Right atrium auricular region (tissue), 2 donors: ENCODE measurements at regions not wholly inside any gene's neighbourhood (a gene's known extent, or its start where the extent isn't known, plus 50 kb on each side); places are given as distances from the start of the nearest gene placed in this dataset.

Experiments used
- DNase-seq: peaks from one replicate; pipeline ENCODE4 v3.0.0-alpha.2; 2019; ENCODE audit warnings: low spot score
- H3K27ac ChIP-seq, 2 donors: fragments of 200-600 bp; sonication (generic); 1 replicate in 1 of 2; 2 replicates in 1 of 2; pipeline ENCODE4 v1.5.1; 2016 to 2019
- H3K27me3 ChIP-seq, 2 donors: fragments of 200-600 bp; sonication (generic); one replicate each; pipeline versions ENCODE4 v1.5.1 to v1.6.0; 2017 to 2019
- H3K36me3 ChIP-seq: fragments of 200-600 bp; sonication (generic); one replicate; pipeline ENCODE4 v1.5.1; 2016
- H3K4me1 ChIP-seq, 2 donors: fragments of 200-600 bp; sonication (generic); one replicate each; pipeline versions ENCODE4 v1.5.1 to v1.6.0; 2017 to 2019
- H3K4me3 ChIP-seq, 2 donors: fragments of 200-600 bp; sonication (generic); 1 replicate in 1 of 2; 2 replicates in 1 of 2; pipeline ENCODE4 v1.5.1; 2017 to 2019; ENCODE audit warnings: mild to moderate bottlenecking in 1 of 2, moderate library complexity in 1 of 2
- H3K9me3 ChIP-seq, 2 donors: fragments of 200-600 bp; sonication (generic); one replicate each; pipeline ENCODE4 v1.5.1; 2019
- CTCF ChIP-seq, 2 donors: fragments of 200-600 bp; sonication (generic); IDR thresholded peaks; one replicate each; pipeline ENCODE4 v1.5.1; 2019; ENCODE audit warnings: antibody characterized with exemption in 2 of 2

GRCh38 chr12:88646824-88647223 is 66.6 kb upstream of the KITLG start:
- H3K36me3 ChIP-seq, result no peaks in the 10 kb centered on the region
- no peaks in the 10 kb centered on the region for H3K9me3 ChIP-seq
- no peaks in the 10 kb centered on the region for H3K27me3 ChIP-seq
- H3K27ac ChIP-seq, result no peak overlapping the region
- no peaks in the 10 kb centered on the region for H3K4me1 ChIP-seq
- no peak for DNase-seq
- H3K4me3 ChIP-seq, result no peak overlapping the region
- TF ChIP-seq CTCF (IDR thresholded peaks at IDR 0.05), result no peak

GRCh38 chr12:88645816-88646215 is 65.5 kb upstream of the KITLG start:
- no peak for DNase-seq
- Histone ChIP-seq H3K4me3 (no peak overlapping the region), H3K36me3 (no peaks in the 10 kb centered on the region), H3K27ac (no peak overlapping the region), H3K9me3 (no peaks in the 10 kb centered on the region), H3K4me1 (no peaks in the 10 kb centered on the region), H3K27me3 (no peaks in the 10 kb centered on the region)
- no peak for TF ChIP-seq CTCF (IDR thresholded peaks at IDR 0.05)

GRCh38 chr12:88644946-88645702 is 64.9 kb upstream of the KITLG start:
- no peaks in the 10 kb centered on the region for H3K9me3 ChIP-seq
- H3K4me1 ChIP-seq, result no peaks in the 10 kb centered on the region
- no peak overlapping the region for H3K27ac ChIP-seq
- no peaks in the 10 kb centered on the region for H3K27me3 ChIP-seq
- DNase-seq, result no peak
- H3K4me3 ChIP-seq, result no peak overlapping the region
- TF ChIP-seq CTCF (IDR thresholded peaks at IDR 0.05), result no peak
- no peaks in the 10 kb centered on the region for H3K36me3 ChIP-seq

GRCh38 chr12:88643685-88644084 is 63.4 kb upstream of the KITLG start:
- Histone ChIP-seq H3K4me3 (no peak overlapping the region), H3K9me3 (no peaks in the 10 kb centered on the region), H3K4me1 (peaks cover 0 to 6% of the 10 kb centered on the region in 2 donors), H3K27me3 (no peaks in the 10 kb centered on the region), H3K36me3 (no peaks in the 10 kb centered on the region), H3K27ac (no peak overlapping the region)
- DNase-seq, result no peak
- TF ChIP-seq CTCF (IDR thresholded peaks at IDR 0.05), result no peak

- no peaks in the 10 kb centered on the region for H3K27me3 ChIP-seq
- no peak overlapping the region for H3K27ac ChIP-seq
- H3K36me3 ChIP-seq, result no peaks in the 10 kb centered on the region
- H3K4me3 ChIP-seq, result no peak overlapping the region
- TF ChIP-seq CTCF (IDR thresholded peaks at IDR 0.05), result no peak
- H3K9me3 ChIP-seq, result no peaks in the 10 kb centered on the region
- DNase-seq, result no peak
- H3K4me1 ChIP-seq, result peaks cover 0 to 11% of the 10 kb centered on the region in 2 donors
Observed at GRCh38 chr12:88642675-88643431, 62.6 kb upstream of the KITLG start.
